ENCODE measurements at regions not wholly inside any gene's neighbourhood (a gene's known extent, or its start where the extent isn't known, plus 50 kb on each side); places are given as distances from the start of the nearest gene placed in this dataset.
"Not testable (repeated sequence)": the region's sequence is repeated elsewhere in the genome, so short reads cannot be mapped to it uniquely, and the experiment has no call there.

- peak in 1 of 2 experiments; percentile 4 for DNase-seq (ENCODE audit: low read depth in 2 of 2)
Observed at GRCh38 chr7:138316421-138317043, 143.5 kb upstream of the TRIM24 start.

- DNase-seq (ENCODE audit: low read depth in 2 of 2) = no peak
Observed at GRCh38 chr7:138317044-138317596, 142.9 kb upstream of the TRIM24 start.

GRCh38 chr7:138324941-138325340 lies 135.1 kb upstream of the TRIM24 start:
- DNase-seq (ENCODE audit: low read depth in 2 of 2) = no peak

- no peak for DNase-seq (ENCODE audit: low read depth in 2 of 2)
Observed at GRCh38 chr7:138325434-138325833, 134.6 kb upstream of the TRIM24 start.

GRCh38 chr7:138328215-138328614 lies 131.8 kb upstream of the TRIM24 start:
- DNase-seq (ENCODE audit: low read depth in 2 of 2) = no peak

DNA sequence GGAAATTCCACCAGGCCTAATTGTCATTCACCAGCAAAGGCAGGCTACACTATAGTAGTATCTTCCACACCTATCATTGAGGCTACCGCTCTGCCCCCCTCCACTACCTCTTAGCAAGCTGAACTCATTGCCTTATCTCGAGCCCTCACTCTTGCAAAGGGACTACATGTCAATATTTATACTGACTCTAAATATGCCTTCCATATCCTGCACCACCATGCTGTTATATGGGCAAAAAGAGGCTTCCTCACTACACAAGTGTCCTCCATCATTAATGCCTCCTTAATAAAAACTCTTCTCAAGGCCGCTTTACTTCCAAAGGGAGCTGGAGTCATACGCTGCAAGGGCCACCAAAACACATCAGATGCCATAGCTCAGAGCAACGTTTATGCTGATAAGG lies 127.2 kb upstream of the TRIM24 start:
- not testable (repeated sequence) for DNase-seq (ENCODE audit: low read depth in 2 of 2)

DNA sequence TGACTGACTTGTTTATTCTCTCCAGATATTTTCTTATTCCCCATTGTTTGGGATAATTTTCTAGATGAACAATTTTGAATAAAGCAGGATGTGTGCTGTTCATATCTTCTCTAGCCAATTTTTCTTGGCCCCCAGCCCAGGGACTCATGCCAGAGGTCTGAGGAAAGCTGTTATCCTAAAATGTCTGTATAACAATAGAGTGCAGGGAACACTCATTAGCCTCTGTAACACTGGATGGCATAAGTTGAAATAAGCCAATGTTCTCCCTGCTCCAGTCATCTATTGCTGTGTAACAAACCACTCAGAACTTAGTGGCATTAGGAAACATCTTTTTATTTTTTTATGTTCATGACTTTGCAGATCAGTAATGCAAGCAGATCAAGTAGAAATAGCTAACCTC lies 121.7 kb upstream of the TRIM24 start:
- DNase-seq (ENCODE audit: low read depth in 2 of 2) = no peak

DNA sequence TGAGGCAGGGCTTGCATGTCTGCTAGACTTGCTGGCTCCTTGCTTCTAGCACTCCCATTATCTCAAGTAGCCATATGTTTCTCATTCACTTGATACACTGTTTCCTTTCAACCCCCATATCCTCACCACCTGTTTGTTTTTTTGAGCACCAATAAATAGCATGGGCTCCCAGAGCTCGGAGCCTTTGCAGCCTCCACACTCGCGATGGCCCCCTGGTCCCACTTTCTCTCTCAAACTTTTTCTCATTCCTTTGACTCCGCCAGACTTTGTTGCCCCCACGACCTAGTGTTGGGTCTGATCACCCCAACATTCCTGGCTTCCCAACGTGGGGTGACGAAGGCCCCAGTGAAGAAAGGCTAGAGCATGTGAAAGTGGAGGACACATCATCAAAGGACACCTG lies 120.8 kb upstream of the TRIM24 start:
- not testable (repeated sequence) for DNase-seq (ENCODE audit: low read depth in 2 of 2)

- no peak for DNase-seq (ENCODE audit: low read depth in 2 of 2)
Observed at GRCh38 chr7:138342990-138343389, 117.1 kb upstream of the TRIM24 start.

DNA sequence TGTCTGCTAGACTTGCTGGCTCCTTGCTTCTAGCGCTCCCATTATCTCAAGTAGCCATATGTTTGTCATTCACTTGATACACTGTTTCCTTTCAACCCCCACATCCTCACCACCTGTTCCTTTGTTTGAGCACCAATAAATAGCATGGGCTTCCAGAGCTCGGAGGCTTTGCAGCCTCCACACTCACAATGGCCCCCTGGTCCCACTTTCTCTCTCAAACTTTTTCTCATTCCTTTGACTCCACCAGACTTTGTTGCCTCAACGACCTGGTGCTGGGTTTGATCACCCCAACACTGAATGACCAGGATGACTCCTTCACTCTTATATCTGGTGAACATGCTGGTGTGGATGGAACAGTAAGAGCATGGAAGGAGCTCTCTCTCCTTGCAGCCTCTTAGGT lies 114.5 kb upstream of the TRIM24 start:
- DNase-seq (ENCODE audit: low read depth in 2 of 2) = no peak

GRCh38 chr7:138346975-138347374 lies 113.1 kb upstream of the TRIM24 start:
- DNase-seq (ENCODE audit: low read depth in 2 of 2) = no peak

DNA sequence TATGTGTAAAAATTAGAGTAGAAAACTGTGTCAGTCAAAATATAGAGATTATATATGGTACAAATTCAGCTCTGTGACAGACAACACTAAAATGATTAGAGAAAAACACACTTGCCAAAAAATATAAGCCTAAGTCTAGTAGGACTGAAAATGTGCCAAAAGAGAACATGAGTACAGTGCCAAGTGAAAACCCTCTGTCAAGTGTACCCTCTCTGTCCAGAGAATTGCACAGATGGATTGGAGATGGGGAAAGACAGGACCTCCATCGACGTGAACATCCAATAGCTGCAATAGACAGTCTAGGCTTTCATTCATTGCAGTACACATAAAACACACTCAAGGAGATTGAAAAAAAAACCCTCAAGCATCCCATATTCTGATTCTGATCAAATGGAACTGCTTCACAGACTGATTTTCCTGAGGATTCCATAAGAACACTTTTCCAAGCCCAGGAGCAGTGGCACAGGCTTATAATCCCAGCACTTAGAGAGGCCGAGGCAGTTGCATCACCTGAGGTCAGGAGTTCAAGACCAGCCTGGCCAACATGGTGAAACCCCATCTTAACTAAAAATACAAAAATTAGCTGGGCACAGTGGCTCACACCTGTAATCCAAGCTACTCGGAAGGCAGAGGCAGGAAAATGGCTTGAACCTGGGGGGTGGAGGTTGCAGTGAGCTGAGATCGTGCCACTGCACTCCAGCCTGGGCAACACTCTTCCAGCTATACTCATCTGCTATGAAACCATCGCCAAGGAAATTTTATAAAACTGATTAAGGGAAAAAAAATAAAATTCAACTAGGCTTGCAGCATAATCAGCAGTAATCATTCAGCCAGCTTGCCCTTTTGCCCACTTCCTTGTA lies 110.0 kb upstream of the TRIM24 start:
- no peak for DNase-seq (ENCODE audit: low read depth in 2 of 2)

GRCh38 chr7:138350701-138351357 lies 109.2 kb upstream of the TRIM24 start:
- no peak for DNase-seq (ENCODE audit: low read depth in 2 of 2)

- DNase-seq (ENCODE audit: low read depth in 2 of 2) = no peak
Observed at GRCh38 chr7:138352570-138353461, 107.2 kb upstream of the TRIM24 start.

DNA sequence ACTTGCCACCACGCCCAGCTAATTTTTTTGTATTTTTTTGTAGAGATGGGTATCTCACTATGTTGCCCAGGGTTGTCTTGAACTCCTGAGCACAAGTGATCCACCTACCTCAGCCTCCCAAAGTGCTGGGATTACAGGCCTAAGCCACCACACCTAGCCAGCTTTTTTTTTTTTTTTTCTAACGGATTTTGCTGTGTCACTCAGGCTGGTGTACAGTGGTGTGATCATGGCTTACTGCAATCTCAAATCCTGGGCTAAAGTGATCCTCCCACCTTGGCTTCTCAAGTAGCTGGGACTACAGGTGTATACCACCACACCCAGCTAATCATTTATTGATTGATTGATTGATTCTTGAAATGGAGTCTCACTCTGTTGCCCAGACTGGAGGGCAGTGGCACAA lies 106.0 kb upstream of the TRIM24 start:
- DNase-seq (ENCODE audit: low read depth in 2 of 2) = no peak

GRCh38 chr7:138355254-138355653 lies 104.8 kb upstream of the TRIM24 start:
- DNase-seq (ENCODE audit: low read depth in 2 of 2) = no peak

DNA sequence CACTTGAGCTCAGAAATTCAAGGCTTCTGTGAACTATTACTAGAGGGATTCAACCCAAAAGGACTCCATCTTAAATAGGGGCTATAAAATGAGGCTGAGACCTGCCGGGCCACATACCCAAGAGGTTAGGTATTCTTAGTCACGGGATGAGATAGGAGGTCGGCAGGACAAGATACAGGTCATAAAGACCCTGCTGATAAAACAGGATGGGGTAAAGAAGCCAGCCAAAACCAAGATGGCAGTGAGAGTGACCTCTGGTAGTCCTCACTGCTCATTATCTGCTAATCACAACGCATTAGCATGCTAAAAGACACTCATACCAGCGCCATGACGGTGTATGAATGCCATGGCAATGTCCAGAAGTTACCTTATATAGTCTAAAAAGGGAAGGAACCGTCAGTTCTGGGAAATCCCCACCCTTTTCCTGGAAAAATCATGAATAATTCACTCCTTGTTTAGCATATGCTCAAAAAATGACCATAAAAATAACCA lies 101.2 kb upstream of the TRIM24 start:
- no peak for DNase-seq (ENCODE audit: low read depth in 2 of 2)

DNA sequence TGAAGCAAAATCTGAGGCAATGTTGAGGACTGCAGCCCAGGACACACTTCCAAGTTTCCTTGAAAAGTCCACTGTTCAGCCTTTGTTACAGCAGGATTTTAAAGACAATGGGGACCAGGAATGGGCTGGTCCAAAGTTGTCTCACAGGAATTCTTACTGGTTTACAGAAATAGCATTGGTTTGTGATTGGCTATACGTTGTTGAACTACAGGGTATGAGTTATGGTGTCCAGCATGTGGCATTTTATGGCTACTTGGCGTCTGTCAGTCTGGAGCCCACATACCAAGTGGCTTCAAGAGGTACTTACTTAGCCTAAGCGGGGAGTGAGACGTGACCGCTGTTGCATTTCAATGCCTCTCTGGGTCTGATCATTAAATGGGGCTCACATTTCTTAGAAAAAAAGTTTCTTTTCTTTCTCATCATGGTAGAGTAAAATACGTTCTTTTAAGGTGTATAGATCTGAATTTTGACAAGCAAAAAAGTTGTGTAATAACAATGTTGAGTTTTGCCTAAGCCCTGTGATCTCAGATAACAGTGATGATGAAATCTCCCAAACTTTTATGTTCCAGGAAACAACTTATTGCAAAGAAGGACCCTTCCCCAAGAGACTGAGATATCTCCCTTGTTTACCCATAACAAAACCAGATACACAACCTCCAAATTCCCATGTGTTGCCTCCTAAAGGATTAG lies 100.0 kb upstream of the TRIM24 start:
- DNase-seq (ENCODE audit: low read depth in 2 of 2) = no peak

DNA sequence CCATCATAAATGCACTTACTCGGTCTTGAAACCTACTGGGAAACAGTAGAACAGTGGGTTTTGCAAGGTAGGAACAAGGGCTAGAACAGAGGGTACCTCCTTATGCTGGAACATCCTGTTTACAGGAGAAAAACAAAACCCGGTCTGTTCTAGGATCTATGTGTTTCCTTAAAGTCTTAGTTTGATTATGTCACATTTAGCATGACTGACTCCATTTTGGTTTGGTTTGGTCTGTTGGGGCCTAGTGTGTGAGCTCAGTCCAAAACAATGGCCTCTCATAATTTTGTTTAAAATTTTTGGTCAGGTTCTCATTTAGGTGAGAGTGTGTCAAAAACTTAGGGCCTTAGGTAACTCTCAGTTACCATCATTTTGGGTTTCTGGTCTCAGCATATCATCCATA lies 96.3 kb upstream of the TRIM24 start:
- DNase-seq (ENCODE audit: low read depth in 2 of 2) = no peak

- DNase-seq (ENCODE audit: low read depth in 2 of 2) = not testable (repeated sequence)
Observed at GRCh38 chr7:138366137-138366536, 93.9 kb upstream of the TRIM24 start.

- DNase-seq (ENCODE audit: low read depth in 2 of 2) = not testable (repeated sequence)
Observed at GRCh38 chr7:138366676-138367075, 93.4 kb upstream of the TRIM24 start.
